ENCODE measurements at regions not wholly inside any gene's neighbourhood (a gene's known extent, or its start where the extent isn't known, plus 50 kb on each side); places are given as distances from the start of the nearest gene placed in this dataset.

DNA sequence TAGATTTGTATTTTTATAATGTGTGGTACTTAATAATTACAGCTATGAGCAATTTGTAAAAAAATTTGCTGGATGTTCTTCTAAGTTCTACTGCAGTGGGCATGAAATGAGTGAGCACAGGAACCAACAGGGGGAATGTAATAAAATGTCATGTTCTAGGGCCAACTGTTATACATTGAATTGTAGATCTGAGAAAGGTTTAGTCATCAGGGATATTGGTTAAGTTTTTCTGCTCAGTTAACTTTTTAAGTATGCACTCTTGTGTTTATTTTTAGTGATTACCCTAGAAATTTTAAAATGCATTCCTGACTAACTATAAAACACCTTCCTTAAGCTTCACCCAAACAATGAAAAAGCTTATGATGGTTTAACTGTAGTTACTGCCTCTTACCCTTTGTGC, 101.8 kb downstream of the CAND1 start:
- FAIRE-seq: no peak

DNA sequence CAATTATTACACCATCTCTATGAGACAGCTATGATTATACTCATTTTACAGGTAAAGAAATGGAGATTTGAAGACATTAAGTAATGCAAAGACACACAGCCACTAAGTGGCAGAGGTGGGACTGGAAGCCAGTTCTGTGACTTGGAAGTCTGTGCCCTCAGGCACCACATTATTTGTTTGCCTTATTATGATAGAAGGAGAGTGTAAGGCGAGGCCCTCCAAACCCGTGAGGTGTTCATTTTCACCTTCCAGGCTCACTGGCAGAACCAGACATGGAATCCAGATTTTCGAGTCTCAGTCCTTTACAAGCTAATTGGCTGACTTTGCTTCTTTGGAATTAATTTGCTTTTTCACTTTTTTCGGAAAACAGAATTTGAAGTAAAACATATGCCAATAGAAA, 107.9 kb downstream of the CAND1 start:
- no peak for FAIRE-seq

DNA sequence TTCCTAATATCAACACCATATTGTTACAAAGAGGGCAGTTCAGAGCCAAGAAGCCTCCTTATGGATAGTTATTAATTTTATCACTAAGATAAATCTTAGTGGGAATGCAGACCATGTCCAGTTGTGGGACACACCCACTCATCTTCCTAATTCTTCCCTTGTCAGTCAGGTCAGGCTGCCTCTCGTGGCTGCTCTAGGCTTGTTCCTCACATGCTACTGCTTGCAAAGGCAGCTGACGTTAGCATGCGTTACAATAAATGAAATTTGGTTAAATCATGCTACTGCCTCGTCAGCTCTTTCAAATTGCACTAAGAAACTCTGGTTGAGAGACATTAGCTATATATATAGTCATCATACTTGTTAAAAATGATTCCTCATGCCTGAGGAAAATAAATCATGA, 108.4 kb downstream of the CAND1 start:
- FAIRE-seq: no peak

DNA sequence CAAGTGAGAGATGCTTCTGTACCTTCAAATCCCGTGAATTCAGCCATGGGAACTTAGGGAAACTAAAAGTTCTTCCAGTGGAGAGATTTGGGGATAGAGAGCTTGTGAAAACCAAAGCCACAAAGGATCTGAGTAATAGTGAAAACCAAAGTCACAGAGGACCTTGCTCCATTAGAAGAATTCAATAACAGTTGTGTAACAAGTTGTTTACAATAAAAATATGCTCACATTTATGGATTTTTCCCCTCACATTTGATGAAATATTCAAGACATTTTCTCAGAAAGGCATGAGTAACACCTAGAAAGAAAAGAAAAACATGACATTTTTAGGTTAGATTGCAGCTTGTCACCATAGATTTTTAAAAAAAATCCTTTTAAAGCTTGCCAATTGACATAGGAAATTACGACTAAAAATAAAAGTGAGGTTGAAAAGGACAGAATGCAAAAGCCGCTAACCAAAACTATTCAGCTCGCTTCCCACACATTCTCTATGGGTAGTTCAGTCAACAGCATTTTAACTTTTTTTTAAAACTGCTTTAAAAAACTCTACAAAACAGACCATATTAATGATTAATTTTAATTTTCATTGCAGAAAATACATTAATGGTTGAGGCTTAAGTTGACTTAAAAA, 113.2 kb downstream of the CAND1 start:
- peak; percentile 98 for FAIRE-seq

DNA sequence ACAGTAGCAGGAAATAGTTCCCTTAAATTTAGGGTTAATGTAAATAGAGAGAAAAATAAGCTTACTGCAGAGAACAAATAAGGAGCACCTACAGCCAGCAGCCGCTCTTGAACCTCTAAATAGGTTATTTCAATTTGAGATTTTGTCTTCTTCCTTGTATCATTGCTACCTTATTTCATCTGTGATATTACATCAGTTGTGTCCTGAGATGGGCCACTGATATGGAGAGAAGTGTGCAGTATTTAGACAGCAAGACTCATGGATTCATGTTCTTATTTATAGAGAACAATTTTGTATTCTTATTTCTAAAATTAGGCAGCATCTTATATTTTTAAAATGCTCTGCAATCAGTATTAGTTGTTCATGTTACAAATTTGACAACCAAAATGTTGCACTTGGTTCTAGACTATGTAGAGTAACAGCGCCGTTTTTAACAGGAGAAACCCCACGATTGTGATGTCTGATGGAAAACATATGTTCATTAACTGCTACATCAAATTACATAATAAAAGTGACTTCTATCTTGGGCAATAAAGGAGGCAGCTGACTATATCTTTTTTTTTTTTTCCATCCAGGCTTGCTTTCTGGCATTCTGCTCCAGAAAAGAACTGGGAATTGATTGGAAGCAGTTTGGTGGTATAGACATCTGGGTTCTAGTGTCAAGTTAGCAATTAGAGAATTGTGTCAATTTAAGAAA, 117.9 kb downstream of the CAND1 start:
- no peak for FAIRE-seq

DNA sequence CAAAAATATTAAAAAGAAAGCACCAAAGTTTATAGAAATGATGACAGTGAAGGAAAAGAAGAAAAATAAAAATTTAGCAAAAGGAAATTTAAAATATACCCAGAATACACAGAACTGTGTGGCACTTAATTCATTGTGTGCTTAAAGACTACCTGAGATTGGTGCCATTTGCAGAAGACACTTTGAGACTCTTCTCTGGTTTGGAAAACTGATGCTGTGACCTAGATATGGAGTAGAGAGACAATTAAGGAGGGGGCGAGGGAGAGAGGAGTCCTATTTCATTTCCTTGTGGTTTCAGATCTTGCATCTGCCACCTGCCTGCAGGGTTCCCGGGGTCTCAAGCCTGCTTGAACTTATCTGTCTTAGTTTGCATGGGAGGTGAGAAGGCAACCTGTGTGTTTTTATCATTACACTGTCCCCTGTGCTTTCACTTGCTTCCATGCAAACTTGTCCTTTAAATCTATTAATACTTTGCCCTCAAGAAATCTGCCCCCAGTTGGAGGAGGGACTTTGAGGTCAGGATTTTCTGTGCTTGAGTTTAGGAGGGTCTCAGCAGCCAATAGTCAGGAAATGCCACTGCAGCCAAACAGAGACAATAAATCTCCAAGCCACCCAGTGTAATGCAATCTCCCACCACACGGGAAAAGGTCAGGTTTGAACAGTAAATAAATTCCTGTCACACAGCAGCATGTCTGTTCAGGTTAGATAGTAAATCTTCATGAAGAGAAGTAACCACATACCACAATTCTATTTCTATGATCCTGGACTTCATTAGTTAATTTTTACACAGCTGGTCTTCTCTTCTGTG, 119.4 kb downstream of the CAND1 start:
- FAIRE-seq: no peak

DNA sequence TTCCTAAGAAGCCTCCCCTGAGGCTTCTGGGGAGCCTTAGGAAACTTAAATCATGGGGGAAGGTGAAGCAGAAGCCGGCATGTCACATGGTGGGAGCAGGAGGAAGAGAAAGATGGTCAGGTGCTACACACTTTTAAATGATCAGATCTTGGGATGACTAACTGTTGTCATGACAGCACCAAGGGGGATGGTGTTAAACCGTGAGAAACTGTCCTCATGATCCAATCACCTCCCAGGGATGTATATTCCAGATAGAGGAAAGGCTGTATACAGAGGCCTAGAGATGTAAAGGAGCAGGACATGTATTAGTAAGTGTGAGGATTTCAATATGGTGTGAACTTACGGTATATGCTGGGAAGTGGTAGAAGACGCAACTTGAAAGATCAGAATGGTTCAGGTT, 121.1 kb downstream of the CAND1 start:
- no peak for FAIRE-seq

DNA sequence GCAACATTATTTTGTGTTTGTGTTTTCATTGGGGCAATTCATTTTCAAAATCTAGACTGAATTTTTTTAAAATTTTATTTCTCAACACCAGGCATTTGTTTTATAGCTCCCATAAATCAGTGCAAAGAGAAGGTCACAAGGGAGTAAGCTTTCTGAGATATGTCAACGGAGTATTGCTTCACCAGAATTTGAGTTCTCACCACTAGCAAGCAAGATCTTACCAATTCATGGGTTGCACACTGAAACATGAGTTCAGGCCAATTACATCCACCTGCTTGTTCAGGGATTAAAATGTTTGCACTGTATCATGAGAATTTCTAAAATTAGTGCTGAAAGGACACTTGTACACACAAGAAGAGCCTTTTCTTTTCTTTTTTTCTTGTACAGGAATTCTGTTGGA, 121.9 kb downstream of the CAND1 start:
- no peak for FAIRE-seq

DNA sequence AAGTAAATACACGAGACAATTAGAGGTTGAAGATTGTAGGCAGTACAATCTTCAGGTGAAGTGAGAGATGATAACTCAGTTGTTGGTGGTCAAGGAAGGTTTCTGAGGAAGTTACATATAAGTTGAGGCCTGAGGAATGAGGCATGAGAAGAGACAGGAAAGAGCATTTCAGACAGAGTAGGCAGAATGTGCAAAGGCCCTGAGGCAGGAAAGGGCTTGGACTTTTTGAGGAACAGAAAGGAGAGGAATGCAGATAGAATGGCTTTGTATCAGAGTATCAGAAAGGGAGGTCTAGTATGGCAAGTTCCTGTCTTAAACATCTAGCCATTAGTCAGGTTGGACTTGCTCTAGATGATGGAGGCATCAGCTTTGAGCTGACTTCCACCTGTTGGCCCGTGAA, 122.5 kb downstream of the CAND1 start:
- FAIRE-seq: no peak

DNA sequence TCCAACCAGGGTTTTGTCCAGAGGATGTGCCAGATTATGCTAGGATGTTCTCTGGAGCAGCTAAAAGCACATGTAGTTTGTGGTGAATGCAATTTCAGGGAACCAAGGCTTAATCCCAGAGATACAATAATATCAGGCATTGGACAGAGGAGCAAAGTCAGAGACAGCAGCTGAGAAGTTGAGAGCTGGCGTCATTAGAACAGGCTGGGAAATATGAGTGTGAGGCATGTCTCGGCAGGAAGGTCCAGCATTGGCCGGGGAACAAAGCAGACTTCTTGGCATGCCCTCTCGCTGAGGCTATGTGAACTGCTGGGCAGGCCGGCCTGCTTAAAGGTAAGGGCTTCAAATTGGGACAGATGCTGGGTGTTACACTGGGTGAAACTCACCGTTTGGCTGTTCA, 125.4 kb downstream of the CAND1 start:
- no peak for FAIRE-seq

DNA sequence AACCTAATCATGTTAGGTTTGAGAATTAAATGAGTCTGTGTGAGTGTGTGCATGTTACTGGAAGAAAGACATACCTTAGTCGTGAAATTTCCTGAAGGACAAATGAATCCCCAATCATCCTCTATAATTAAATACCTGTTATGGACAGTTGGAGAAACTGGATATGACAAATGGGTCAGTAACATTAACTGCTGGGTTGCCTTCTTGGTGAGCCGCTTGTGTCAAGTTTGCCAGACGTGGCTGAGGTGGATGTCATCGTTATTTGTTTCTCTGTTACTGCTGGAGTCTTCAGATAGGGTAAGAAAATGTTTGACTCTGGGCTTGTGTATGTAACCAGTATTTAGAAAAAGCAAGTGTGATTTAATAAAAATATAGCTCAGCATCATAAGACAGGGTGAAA, 131.6 kb downstream of the CAND1 start:
- FAIRE-seq: no peak

DNA sequence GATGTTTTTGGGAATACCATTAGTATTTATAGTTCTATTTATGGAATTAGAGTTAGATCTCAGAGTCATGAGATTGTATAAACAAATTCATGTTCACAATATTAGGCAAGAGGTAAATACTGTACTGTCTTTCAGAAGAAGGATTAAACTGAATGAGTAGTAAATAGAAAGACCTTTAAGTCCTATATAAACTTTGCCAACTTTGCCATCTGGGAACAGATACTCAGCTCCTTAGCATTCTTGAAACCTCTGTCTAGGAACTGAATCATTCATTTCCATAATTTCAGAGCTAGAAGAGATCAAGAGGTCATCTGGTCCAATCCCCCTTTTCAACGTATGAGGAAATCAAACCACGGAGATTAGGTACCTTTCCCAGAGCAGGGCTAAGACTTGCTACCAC, 141.1 kb downstream of the CAND1 start:
- no peak for FAIRE-seq

DNA sequence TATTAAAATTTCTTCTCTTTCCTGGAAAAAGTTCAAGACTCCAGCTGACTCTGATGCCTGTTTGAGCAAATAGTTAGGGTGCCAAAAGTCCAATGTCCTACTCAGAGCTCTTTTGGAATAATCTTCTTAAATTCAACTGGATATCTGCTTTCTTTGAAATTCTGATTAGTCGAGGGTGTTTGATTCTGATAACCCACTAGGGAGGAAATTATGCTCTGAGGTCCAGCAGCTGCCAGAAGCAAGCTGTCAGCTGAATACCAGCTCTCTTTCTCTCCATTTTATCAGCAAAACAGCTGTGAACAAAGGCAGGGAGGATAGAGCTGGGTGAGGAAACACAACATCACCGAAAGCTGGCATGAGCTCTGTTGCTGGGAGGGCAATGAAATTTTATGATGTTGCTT, 141.5 kb downstream of the CAND1 start:
- FAIRE-seq: no peak

DNA sequence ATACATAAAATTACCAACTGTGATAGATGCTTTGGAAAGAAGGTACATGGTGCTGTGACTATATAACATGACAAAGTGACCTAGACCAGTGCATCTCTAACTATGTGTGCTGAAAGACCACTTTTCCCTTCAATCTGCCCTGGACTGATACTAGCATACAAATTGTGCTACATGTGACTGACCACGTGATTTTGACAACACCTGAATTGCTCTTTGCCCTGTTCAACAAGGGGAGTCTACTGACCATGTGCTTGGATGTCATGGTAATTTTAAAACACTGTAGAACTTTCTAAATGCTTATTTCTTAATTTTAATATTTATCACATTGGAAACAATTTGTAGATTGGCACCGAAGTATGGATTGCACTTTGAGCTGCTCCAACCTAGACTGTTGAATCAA, 142.4 kb downstream of the CAND1 start:
- FAIRE-seq: no peak

DNA sequence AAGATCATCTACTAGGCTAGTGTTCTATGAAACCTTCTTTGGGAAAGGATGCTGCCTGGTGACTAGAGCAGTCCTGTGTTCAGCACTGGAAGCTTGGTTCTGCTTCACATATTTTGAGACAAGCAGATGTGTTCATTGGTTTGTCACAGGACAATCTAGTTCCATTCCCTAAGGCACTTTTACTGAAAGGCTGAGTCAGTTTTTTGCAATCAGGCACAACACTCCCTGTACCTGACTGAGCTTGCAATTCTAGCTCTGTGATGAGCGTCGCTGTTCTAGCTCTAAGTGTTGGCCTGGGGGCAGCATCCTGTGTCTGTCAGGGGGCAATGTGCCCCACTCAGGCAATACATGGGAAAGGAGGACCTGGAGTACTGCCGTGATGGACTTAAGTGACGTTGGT, 144.4 kb downstream of the CAND1 start:
- FAIRE-seq: no peak

DNA sequence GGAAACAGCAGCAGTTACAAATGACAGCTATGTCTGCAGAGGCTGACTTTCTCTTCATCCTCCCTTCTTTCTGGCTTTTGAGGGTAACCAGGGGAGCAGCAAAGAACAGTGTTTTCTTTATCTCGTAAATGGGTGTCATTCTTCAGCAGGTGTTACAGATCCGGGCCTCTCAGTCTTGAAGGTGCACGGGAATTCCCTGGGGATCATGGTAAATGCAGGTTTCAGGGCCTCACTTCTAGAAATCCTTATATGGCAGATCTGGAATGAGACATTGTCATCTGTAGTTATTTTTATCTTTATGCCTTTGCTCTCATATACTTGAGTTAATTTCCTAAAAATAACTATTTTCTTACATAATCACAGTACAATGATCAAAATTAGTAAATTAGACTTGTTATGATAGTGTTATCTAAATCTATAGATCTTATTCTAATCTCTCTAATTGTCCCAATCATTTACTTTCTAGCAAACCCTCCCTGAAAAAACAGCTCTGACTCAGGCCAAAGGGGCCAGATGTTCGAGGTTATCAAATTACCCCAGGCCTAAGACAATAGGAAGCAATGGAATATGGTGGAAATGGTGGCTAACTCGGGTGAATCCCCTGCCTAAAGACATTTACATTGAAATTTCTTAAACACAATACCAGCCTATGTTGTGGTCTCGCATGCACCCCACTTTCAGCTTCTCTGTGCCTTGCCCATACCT, 145.0 kb downstream of the CAND1 start:
- FAIRE-seq: no peak

DNA sequence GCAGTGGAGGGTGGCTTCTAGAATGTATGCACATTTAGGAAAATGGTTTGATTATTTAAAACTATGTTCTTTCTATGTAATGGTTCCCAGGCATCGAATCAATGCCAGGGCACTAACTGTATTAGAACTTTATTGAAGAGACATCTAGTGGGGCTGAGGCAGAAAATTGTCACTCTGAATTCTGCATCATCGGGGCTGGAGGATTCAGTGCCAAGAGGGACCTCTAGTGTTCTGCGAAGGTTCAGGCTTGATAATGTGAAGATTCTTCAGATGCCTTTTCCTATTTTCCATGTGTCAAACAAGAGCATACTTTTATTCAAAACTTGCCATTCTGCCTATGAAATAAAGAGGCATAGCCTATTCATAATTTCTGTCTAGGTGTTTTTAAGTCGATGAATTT, 146.3 kb downstream of the CAND1 start:
- FAIRE-seq: peak; percentile 76

DNA sequence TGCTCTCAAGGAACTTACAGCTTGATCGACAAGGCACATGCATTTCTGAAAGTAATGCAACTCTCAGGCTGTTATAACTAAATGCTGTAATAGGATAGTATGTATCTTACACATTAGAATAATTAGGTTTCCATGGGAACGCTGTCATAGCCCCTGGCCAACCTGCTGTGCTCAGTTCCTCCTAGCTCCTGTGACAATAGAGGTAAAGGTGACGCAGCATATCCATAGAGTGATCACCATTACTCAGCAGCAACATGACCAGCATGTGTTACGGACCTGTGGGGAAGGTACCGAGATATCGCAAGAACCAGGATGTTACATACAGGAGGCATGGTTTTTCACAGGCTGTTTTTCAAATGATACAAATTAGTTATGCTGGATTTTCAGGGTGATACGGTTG, 150.7 kb downstream of the CAND1 start:
- FAIRE-seq: no peak

DNA sequence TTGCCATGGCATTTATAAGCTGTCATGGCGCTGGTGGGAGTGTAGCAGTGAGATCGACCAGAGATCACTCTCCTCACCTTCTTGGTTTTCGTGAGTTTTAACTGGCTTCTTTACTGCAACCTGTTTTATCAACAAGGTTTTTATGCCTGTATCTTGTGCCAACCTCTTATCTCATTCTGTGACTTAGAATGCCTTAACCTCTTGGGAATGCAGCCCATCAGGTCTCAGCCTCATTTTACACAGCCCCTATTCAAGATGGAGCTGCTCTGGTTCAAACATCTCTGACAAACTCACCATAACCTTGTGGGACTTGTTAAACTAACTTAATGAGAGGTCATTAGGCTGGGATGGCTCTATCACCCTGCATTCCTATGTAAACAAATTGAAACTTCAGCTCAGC, 151.3 kb downstream of the CAND1 start:
- FAIRE-seq: no peak

DNA sequence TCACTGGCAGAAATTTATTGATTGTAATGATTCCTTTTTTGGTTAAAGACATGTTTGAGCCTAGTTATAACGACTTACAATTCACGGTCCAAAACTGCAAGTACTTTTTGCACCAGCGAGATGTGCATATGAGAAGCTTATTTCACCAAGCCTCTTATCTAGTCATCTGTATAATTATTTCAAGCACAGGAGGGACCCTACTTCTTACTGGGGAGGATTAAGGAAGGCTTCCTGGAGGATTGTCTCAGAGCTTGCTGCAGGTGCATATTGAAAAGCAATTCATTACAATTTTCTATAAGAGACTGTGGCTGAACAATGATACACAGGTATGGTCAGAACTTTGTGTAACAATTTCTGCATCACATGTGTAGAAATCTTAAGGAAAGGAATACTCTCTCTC, 152.9 kb downstream of the CAND1 start:
- no peak for FAIRE-seq

DNA sequence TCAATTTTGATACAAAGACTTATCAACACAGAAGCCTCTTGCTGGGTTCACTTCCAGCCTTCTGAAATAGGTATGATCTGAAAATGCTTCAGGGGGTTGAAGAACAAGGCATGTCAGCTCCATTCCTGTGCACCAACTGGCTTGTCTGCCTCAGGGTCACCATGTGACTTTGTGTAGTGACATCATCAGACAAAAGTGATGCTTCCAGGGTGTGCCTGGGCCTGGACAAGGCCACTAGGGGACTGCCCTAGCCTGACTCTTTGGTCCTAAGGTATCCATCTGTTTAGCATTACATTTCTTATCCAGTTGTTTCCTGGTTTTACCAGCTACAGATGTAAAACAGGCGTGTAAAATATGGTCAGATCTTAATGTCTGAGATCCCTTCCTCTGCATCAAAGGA, 155.6 kb downstream of the CAND1 start:
- FAIRE-seq: no peak

DNA sequence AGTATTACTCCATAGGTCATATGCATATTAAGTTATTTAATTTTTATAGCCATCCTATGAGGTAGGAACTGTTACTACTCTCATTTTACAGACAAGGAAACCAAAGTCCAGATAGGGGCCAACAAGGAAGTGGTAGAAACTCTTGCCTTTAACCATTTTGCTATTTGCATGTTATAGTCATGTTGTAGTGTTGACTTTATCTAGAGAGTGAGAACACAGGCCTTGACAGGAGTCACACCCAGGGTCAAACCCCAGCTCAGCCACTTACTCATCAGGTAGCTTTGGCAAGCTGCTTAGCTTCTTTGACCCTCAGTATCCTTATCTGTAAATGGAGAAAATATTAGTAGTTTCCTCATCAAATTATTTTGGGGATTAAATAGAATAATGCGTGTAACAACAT, 156.2 kb downstream of the CAND1 start:
- FAIRE-seq: no peak

DNA sequence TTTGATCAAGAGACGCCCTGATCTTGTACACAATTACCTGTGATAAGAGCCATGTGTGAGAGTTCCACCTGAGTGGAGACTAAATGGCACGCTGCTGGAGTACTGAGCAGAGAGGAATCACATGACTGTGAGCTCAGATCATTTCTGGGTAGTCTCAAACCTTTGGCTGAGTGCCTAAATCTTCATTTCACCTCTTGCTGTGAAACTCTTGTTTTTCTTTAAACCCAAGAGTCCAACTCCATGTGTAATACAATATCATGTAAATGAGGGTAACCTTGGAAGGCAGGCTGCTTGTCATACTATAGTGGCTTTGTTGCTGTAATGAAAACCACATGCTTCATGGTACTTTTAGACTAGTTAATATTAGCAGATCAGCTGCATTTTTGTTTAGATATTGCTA, 156.9 kb downstream of the CAND1 start:
- FAIRE-seq: peak; percentile 69

DNA sequence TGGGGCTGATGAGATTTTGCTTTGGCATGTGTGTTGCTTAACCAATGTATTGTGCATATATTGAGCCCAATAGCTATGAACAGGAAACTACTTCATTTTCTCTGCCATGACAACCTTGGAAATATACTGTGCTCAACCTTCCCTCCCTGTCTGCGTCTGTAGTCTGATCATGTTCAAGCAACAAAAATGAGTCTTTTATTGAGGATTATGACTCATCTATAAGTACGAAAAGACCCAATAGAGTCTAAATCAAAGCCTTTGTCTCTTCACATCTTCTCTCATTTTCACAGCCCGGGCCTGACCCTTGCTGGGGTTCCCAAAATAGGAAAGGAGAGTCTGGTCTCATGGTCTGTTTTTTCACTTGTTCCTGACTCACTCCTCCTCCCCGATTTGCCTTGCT, 158.2 kb downstream of the CAND1 start:
- FAIRE-seq: no peak

All from endometrium (tissue), 2 donors.